Liver (tissue), 2 donors: ENCODE measurements at regions not wholly inside any gene's neighbourhood (a gene's known extent, or its start where the extent isn't known, plus 50 kb on each side); places are given as distances from the start of the nearest gene placed in this dataset.

Source experiments
- FOXA1 ChIP-seq: IDR thresholded peaks from 2 replicates; pipeline ENCODE4 v1.6.1; 2016; ENCODE audit warnings: antibody characterized with exemption
- YY1 ChIP-seq: IDR thresholded peaks from 2 replicates; pipeline ENCODE4 v1.6.1; 2016; ENCODE audit warnings: antibody characterized with exemption, mild to moderate bottlenecking
- TF ChIP-seq, protein P1 (sequence below): fragments of 150-350 bp; IDR thresholded peaks from 2 replicates; pipeline ENCODE4 v1.5.1; 2017; ENCODE audit warnings: improper control_type of control experiment, low read depth, low read length; ENCODE audit not compliant: missing input control
- TF ChIP-seq, protein P2 (sequence below): IDR thresholded peaks from 2 replicates; pipeline ENCODE4 v1.6.1; 2016; ENCODE audit warnings: antibody characterized with exemption, mild to moderate bottlenecking
- donor health status: healthy.

DNA sequence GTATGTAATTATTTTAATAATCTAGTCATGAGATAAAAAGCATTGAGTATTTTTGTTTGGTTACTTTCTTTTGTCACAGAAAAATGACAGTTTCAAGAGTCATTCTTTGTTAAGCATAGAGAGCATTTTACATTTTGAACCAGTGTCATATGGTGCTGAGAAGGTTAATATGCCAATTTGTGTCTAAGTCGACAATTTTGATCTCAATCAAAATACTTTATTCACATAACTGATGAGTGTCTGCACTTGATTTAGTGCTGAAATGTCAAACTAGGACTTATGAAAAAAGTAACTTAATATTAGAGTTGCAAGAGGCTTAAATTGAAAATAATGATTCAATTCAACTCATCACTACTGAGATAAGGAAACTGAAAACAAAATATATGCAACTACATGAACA is 1804.6 kb upstream of the ACO1 start:
- TF ChIP-seq, protein P1, sequence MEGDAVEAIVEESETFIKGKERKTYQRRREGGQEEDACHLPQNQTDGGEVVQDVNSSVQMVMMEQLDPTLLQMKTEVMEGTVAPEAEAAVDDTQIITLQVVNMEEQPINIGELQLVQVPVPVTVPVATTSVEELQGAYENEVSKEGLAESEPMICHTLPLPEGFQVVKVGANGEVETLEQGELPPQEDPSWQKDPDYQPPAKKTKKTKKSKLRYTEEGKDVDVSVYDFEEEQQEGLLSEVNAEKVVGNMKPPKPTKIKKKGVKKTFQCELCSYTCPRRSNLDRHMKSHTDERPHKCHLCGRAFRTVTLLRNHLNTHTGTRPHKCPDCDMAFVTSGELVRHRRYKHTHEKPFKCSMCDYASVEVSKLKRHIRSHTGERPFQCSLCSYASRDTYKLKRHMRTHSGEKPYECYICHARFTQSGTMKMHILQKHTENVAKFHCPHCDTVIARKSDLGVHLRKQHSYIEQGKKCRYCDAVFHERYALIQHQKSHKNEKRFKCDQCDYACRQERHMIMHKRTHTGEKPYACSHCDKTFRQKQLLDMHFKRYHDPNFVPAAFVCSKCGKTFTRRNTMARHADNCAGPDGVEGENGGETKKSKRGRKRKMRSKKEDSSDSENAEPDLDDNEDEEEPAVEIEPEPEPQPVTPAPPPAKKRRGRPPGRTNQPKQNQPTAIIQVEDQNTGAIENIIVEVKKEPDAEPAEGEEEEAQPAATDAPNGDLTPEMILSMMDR, result no peak
- TF ChIP-seq FOXA1 (no peak), YY1 (no peak)
- TF ChIP-seq, protein P2, sequence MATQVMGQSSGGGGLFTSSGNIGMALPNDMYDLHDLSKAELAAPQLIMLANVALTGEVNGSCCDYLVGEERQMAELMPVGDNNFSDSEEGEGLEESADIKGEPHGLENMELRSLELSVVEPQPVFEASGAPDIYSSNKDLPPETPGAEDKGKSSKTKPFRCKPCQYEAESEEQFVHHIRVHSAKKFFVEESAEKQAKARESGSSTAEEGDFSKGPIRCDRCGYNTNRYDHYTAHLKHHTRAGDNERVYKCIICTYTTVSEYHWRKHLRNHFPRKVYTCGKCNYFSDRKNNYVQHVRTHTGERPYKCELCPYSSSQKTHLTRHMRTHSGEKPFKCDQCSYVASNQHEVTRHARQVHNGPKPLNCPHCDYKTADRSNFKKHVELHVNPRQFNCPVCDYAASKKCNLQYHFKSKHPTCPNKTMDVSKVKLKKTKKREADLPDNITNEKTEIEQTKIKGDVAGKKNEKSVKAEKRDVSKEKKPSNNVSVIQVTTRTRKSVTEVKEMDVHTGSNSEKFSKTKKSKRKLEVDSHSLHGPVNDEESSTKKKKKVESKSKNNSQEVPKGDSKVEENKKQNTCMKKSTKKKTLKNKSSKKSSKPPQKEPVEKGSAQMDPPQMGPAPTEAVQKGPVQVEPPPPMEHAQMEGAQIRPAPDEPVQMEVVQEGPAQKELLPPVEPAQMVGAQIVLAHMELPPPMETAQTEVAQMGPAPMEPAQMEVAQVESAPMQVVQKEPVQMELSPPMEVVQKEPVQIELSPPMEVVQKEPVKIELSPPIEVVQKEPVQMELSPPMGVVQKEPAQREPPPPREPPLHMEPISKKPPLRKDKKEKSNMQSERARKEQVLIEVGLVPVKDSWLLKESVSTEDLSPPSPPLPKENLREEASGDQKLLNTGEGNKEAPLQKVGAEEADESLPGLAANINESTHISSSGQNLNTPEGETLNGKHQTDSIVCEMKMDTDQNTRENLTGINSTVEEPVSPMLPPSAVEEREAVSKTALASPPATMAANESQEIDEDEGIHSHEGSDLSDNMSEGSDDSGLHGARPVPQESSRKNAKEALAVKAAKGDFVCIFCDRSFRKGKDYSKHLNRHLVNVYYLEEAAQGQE, result no peak
